ENCODE measurements at regions not wholly inside any gene's neighbourhood (a gene's known extent, or its start where the extent isn't known, plus 50 kb on each side); places are given as distances from the start of the nearest gene placed in this dataset.

DNA sequence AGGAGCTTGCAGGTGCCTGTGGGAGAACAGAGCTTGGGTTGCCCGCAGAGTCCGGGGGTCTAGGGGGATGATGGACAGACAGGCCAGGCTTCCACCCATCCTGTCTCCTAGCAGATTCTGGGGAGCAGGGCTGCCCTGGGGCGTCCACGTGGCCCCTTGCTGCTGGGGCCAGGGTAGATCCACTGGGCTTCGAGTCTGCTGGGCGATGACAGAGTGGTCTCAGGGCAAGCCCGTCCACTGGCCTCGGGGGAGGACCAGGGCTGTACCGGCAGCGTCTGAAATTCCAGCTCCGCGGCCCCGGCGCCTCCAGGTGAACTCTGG, 124.2 kb upstream of the IRX4 start:
- TF ChIP-seq SP2 (IDR thresholded peaks at IDR 0.05; ENCODE audit: low read length), result no peak
- TF ChIP-seq, protein P1, sequence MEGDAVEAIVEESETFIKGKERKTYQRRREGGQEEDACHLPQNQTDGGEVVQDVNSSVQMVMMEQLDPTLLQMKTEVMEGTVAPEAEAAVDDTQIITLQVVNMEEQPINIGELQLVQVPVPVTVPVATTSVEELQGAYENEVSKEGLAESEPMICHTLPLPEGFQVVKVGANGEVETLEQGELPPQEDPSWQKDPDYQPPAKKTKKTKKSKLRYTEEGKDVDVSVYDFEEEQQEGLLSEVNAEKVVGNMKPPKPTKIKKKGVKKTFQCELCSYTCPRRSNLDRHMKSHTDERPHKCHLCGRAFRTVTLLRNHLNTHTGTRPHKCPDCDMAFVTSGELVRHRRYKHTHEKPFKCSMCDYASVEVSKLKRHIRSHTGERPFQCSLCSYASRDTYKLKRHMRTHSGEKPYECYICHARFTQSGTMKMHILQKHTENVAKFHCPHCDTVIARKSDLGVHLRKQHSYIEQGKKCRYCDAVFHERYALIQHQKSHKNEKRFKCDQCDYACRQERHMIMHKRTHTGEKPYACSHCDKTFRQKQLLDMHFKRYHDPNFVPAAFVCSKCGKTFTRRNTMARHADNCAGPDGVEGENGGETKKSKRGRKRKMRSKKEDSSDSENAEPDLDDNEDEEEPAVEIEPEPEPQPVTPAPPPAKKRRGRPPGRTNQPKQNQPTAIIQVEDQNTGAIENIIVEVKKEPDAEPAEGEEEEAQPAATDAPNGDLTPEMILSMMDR (IDR thresholded peaks at IDR 0.05; ENCODE audit: control extremely low read depth in 1 of 3, insufficient read depth in 1 of 3, low read depth in 1 of 3, low read length in 3 of 3), result no peak

Measured in H1 (cell line).